Daoy (cell line): ENCODE measurements at regions not wholly inside any gene's neighbourhood (a gene's known extent, or its start where the extent isn't known, plus 50 kb on each side); places are given as distances from the start of the nearest gene placed in this dataset.
"Not testable (repeated sequence)": the region's sequence is repeated elsewhere in the genome, so short reads cannot be mapped to it uniquely, and the experiment has no call there.

Source experiments
- DNase-seq: peaks from one replicate; pipeline ENCODE4 v3.0.0-alpha.2; 2015; ENCODE audit warnings: low read depth

DNA sequence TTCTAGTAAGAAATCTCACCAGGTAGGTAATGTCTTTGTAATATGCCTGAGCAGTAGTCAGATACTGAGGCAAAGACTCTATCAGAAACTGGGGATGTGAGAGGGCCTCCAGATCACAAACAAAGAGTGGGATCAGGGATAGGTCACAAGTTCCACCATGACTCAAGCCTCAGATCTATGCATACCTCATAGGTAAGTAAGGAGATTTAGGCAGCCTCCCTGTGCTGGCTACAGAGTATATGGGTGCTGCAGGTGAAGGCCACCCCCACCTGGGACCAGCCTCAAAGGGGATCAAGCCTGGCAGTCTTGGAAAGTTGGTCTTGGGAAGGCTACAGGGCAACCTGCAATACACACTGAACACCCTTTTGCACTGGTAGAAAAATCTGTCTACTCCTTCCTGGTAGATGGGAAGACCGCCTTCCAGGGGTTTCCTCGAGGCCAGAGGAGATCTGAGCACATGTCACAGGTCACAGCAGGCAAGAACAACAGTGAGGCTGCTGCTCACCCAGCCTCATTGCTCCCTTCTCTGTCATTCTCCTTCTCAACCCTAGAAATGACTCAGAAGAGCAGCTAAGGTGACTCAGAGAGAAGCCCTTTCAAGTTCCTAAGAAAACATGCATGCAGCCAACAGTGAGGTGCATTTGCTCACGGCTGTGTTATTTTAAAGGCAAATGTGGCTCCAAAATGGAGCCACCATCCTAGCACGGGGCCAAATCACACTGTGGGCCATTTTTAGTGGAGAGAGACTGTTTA, 143.4 kb upstream of the CDKN3 start:
- DNase-seq, result peak; percentile 91

DNA sequence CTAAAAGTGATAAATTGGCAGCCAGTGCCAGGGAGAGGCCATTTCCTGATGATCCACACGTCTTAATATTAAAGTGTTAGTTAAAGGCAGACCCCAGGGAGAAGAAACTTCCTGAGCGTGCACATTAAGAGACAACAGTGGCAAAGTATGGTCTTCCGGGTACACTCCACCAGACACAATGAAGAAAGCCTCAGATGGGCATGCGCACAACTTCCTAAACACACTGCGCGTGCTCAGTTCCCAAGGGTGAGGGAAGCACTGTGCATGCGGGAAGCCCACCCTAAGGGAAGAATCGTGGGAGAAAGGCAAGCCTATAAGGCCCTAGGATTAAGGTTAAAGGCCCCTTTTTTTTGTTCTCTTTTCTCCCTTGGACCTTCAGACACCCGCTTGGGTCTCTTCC, 140.7 kb upstream of the CDKN3 start:
- no peak for DNase-seq

DNA sequence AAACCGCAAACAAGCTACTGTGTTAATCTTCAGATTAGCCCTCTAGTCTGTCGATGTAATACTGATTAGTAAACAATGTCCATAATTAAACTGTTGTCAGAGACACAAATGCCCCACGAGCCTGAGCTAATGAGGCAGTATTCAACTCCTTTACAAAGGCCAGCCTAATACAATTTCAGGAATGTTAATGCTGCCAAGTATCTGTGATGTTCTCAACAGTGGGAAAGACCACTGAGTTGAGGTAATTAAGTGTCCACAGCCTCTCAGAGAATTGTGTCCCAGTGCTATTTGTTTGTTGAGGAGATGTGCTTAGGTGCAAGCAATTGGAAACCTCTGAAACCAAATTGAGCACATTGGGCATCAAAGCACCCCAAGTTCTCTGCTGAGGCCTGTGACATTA, 139.4 kb upstream of the CDKN3 start:
- no peak for DNase-seq

DNA sequence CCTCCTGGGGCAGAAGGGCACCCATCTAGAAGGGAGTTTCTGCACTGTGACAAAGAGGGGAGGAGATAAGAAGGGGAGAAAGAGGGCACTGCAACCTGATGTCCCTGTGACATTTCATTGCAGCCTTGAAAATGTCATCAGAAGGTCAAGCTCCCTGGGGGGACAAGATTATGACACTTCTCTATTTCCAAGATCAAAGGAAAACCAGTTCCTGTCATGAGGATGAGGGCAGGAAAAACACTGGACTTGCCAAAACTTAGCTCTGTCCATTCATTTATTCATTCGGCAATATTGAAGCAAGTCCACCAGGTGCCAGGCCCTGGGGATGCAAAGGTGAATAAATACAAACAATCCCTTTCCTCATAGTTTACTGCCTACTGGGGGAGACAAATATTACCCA, 138.4 kb upstream of the CDKN3 start:
- no peak for DNase-seq

DNA sequence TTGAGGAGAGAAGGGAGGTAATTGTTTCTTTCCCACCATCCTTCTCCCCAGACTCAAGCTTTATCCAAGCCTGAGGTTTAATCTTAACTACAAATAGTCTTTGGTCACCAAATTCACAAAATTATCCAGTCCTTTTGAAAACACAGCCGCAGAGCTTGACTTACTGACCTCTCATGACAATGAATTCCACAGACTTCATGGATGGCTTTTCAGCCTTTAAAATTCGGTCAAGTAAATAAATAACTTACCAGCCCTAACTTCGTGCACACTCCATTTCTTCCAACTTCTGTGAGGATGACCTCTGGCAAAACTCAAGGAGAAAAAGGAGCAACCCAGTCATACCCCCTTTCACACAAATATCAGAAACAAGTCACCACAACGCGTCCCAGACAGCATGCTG, 137.0 kb upstream of the CDKN3 start:
- DNase-seq, result no peak

DNA sequence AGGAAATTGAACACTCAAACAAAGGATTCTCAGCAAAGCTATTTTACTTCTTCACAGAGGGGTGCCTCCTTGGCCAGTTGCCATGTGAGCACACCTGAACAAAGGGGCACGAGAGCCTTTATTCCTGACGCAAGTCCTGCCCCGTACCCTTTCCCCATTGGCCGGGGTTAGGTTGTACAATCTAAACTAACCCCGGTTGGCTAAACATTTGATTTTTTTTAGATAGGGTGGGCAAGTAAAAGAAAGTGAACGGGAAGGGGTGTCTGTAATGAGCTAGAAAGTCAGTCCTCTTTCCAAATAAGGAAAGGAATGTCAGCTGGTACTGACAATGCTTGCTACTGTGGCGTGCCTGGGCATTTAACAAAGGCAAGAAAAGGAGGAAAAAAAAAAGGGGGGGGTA, 135.5 kb upstream of the CDKN3 start:
- no peak for DNase-seq

DNA sequence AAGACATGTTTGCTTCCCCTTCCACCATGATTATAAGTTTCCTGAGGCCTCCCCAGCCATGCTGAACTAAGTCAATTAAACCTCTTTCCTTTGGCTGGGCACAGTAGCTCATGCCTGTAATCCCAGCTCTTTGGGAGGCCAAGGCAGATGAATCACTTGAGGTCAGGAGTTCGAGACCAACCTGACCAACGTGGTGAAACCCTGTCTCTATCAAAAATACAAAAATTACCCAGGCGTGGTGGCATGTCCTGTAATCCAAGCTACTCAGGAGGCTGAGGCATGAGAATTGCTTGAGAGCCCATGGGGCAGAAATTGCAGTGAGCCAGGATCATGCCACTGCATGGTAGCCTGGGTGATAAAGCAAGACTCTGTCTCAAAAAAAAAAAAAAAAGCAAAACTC, 130.2 kb upstream of the CDKN3 start:
- DNase-seq, result not testable (repeated sequence)

DNA sequence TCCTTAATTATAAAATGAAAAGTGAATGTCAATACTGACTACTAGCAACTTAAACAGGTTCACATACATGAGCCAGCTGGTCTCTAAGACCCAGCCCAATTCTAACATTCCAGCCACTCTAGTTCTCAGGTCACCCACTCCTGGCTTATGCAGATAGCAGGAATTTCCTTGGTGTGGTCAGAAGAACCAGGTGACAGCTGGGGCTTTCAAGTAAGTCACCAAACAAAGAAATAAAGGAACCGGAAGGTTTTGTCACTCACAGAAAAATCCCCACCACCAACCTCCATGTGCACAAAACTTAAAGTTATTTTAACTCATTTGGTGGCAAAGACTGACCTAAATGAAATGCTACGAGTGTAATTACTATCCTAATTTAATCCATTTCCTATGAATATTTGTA, 129.6 kb upstream of the CDKN3 start:
- DNase-seq, result no peak

DNA sequence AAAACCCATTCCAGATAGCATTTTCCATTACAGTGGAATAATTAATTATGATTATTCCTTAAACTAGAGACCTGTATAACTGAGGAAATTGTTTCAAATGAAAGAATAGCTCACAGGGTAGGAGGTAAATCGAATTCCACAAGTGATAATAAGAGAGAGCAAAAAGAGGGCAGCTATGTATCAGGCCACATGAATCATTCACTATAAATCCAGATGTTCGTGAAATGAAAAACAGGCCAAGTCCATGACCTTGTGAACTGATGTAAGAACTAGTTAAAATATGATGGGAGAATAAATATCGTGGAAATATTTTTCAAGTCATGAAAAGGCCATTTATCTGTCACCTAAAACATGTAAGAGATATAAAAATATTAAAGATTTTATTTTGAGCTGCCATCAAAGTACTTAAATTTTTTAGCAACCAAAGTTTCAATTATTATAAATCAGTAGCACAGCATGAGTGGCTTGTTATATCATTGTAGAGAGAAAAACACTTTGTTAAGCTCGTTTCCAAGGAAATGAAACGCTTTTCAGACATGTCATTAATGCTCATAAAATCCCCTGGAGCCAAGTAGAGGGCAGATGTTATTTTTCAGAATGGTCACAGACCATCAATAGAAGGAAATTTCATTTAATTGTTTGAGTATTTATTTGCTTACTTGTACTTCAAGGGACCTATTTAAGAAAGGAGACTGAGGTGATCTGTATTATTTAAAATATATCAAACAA, 120.6 kb upstream of the CDKN3 start:
- DNase-seq, result no peak

DNA sequence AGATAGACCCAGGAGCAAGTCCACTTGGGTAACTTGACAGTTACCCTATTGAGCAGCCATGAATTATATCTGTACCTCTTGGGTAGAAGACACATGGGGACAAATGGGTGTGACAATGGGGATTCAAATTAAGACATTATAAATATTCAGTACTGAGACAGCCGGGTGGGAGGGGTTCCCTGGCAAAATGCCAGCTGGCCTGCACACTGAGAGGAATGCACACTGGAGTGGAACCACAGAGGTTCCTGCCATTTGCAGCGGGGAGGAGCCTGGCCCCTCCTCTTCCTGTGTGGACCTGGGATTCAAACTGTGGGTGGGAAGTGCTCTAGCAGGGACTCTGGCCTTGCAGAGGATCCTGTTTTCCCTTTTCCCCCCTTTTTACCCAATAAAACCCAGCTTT, 118.7 kb upstream of the CDKN3 start:
- peak; percentile 36 for DNase-seq

DNA sequence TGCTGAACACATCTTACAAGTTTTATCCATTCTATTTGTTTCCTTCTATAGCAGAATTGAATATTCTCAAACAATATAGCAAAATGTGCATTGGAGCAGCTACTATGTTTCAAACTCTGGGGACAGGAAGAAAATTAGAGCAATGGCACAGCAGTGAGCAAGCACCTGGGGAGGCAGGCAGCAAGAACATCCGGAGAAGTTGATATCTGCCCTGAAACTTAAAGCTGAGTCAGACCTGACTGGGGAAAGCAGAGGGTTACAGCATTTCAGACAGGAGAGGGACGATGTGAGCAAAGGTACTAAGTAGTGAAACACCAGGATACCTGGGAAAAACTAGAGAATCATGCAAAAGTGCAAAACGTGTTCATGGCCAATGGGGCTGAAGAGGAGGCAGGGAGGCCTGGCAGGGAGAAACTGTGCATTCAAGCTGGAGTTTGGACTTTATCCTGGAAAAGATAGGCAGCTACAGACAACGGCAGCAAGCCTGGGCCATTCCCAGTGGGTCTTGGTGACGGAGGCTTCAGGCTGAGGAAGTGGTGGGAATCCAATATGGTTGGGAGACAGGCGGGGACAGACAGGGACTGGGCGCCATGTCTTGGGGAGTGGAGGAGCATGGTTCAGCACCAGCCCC, 118.0 kb upstream of the CDKN3 start:
- no peak for DNase-seq

DNA sequence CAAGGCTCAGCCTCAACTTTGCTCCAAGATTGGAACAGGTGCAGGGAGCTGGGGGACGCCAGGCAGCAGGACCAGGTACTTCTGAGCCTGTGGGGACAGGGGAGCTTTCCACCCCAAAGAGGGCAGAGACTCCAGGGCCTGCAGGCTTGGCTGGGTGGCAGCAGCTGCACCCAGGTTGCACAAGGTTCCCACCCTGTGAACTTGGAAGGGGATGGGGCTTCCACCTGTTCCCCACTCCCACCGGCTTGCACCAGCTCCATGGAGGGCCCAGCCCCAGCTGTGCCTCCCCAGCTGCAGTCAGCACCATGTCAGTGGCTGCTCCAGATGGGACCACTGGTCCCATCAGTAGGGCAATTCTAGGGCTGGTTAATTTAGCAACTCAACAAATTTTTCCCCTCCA, 114.0 kb upstream of the CDKN3 start:
- DNase-seq, result no peak

DNA sequence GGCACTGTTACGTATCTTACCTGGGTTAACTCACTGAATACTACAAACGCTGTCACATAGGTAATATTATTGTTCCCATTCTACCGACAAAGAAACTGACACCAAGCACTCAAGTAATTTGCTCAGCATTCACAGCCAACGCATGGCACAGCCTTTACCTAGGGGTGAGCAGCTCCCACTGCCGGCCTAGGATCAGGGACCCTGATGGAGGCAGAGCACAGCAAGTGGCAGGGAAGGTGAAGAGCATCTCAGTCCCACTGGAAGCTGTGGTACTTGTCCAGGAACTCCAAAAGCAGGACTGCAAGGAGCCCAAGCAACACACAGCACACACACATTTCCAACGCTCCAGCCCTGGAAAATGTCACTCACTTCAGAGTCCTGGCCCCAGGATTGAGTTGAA, 111.8 kb upstream of the CDKN3 start:
- no peak for DNase-seq

DNA sequence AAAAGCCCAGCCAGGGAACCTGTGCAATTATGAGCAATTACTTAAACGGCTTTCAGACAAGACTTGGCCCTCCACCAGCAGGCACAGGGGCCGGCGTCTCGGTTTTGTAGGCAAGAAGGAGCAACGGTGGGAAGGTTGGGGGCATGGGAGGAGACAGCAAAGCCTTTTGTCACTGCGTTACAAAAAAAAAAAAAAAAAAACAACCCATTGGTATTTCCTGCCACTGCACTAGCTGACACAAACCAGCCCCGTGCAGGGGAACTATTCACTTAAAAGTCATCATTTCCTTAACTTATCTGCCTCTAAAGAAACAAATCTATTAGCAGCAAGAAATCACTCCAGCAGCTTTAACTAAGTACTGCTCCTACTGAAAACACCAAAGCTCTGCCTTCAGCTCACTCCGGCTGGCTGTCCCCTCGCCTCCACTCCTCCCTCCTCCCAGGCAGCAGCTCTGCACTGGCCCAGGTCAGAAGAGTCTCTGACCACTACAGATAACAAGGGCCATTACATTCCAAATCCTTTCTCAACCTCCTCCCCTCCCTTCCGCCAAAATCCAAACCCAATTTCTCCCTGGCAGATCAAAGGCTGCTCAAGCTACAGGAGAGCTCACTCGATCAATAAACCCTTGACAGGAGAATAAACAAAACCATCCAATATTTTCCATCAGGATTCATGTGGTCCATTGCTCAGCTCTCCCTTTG, 105.2 kb upstream of the CDKN3 start:
- DNase-seq, result peak; percentile 33

DNA sequence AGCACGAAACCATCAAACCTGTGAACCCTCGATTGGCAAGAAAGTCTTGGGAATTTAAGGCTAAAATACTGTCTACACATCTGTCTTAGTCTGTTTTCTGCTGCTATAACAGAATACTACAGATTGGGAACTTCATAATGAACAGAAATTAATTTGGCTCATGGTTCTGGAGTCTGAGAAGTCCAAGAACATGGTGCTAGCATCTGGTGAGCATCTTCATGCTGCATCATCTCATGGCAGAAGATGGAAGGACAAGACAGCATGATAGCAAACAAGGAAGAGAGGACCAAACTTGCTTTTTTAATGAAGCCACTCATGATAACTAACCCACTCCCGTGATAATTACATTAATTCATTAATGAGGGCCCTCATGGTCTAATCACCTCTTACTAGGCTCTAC, 102.0 kb upstream of the CDKN3 start:
- DNase-seq, result no peak

DNA sequence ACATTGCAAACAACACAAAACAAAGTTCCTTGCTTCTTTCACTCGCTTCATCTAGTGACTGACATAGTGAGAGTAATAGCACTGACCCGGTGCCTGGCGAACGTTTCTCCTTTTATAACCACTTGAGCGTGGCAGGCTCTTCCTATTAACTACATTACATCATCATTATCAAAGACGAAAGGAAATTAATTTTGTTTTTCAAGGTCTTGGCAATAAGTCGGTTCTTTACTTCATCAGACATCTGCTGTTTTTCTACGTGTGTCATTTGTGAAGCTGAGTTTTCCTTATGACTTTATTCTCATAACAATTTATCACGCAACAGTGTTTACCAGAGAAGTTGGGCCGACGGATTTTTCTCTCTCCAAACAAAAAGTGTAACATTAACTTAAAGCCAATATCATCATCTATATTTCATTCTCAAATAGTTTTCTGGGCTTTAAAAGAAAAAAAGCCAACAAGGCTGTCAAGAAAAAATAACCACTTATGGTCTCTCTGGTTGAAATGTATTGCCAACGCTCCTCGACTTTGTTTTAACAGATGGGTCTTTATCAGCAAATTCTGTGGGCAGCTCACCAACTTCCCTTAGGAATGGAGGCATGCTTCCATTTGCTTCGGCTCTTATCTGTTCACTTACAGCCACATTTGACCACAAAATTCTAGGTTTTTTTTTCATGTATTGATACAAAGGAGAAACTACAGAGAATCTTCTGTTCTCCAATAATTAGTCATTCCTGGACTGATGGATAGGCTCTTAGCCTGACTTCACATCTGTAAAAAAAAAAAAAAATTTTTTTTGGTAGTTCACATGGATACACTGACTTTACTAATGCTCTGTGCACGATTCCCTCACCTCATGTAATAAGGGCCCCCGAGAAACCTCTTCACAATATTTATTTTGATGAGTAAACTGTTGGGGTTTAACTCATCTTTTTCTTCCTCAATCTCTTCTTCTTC, 97.1 kb upstream of the CDKN3 start:
- peak; percentile 68 for DNase-seq

DNA sequence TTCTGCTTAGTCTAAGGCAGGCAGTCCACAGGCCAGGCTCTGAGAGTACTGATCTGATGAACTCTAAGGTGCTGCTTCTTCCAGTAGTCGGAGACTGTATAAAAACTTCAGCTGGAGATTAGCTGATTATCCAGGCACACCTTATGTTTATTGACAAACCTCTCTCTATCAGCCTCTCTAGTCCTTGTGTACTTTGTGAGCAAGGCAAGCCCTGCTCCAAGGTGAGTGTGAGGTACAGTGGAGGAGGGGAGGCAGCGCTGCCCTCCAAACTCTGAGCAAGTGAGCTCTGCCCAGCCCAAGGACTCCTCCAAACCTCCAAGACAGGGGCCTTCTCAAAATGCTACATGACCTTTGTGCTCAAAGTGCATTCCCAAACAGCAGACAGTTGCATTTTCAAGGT, 95.9 kb upstream of the CDKN3 start:
- no peak for DNase-seq

DNA sequence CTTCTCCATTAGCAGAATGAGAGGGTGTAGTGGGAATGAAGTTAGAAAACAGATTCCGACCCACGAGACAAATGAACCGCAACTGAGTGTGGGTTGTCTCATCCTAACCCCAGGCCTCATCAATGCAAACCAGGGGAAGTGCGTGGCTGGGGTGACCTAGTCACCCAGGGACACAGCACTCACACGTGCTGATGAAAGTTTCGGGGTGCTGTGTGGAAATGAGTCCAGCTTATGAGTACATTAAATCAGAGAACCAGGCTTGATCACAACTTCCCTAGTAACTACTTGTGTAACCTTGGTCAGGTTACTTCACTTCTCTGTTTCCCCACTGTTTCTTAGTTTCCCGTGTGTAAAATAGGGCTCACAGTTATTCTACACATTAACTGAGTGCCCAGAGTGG, 95.4 kb upstream of the CDKN3 start:
- no peak for DNase-seq

DNA sequence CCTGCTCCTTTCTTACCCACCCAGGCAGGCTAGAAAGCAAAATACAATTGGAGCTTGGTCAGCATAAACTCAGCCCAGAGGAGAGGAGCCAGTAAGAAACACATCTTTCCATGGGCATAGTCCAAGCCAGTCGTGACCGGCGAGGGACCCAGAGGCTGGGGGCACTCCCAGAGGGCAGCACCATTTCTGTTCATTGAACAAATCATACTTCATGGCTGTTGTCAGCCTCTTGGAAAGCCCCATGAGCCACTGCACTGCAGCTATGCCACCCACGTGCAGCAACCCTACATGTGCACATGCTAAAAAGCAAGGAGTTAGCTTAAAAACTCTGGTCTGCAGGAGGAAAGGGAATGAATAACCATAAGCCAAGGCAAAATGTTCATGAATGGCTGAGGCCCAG, 90.0 kb upstream of the CDKN3 start:
- DNase-seq, result no peak

DNA sequence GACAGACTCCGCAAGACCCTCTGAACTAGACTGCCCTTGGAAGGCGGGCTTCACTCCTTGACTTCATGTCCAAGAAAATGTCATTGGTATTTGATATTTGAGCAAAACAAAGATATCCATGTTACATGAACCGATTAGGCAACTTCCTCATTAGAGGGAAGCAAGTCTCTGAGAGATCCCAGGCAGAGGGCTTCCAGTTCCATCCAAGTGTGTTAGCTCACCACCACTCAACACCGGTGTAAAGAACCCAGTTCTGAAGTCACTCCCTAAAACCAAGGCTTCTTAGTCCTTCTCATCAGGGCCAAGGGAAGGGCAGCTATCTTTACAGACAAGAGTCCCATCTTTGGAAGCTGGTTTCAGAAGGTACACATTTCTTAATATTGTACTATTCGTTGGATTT, 87.2 kb upstream of the CDKN3 start:
- DNase-seq, result no peak

DNA sequence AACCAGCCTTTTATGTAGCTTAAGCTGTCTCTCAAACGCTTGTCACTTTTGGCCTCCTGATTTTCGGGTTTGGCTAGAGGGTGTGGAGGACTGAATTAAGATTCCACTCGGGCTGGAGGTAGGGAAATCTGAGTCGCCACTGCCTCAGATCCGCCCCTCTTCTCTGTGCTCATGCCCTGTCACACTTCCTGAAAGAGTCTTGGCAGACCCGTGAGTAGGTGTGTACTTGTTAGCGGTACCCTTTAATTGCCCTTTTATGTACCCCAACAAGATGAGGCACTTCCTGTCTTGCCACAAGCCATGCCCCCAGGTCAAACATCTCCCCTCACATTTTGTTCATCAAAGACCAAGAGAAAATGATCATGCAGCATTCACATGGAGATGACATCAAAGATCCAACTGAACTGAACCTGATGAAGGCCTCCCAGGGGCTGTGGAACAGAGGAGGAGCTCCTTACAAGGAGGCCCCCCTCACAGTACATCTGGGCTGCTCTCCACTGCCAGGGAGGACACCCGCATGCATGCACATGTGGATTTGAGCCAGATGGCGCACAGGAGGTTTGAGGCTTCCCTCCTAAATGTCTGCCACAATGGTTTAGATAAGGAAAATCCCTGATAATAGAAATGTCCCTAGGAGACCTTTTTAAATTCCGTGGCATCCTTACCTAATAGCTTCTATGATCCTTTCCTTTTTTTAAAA, 86.5 kb upstream of the CDKN3 start:
- peak; percentile 58 for DNase-seq
